OCI-LY7 (cell line): ENCODE measurements at regions not wholly inside any gene's neighbourhood (a gene's known extent, or its start where the extent isn't known, plus 50 kb on each side); places are given as distances from the start of the nearest gene placed in this dataset.
"Not testable (repeated sequence)": the region's sequence is repeated elsewhere in the genome, so short reads cannot be mapped to it uniquely, and the experiment has no call there.

Experiments
- BruUV-seq: library from RNA; stranded (reverse); fragments of 400-500 nt; replicated peaks from 2 replicates; lab custom pipeline; 2021; lab: Mats Ljungman, UMichigan
- CTCF ChIA-PET: fragments of 300-600 bp; sonication (Branson Sonifier 250); formaldehyde crosslinking; loops from one replicate; lab custom pipeline; 2022; ENCODE audit warnings: antibody characterized with exemption; ENCODE audit not compliant: unreplicated experiment; lab: Charles Lee
- POLR2A ChIA-PET: fragments of 300-600 bp; sonication (Branson Sonifier 250); formaldehyde crosslinking; loops from one replicate; lab custom pipeline; 2022; ENCODE audit warnings: antibody characterized with exemption; lab: Charles Lee
- DNase-seq: peaks from one replicate; pipeline ENCODE4 v3.0.0-alpha.2; 2015; ENCODE audit warnings: low spot score
- H2AFZ ChIP-seq: fragments of 200-600 bp; sonication (generic), shearing (Covaris generic); 2 replicates; pipeline ENCODE4 v1.6.1; 2014; ENCODE audit warnings: mild to moderate bottlenecking, antibody characterized with exemption, low read length, moderate library complexity
- H3K27ac ChIP-seq: fragments of 200-600 bp; sonication (generic); 2 replicates; pipeline ENCODE4 v1.5.1; 2014; ENCODE audit warnings: mixed run types, low read depth, mild to moderate bottlenecking, moderate library complexity, low read length, inconsistent platforms; ENCODE audit not compliant: poor library complexity, severe bottlenecking
- H3K36me3 ChIP-seq: fragments of 200-600 bp; sonication (generic); 2 replicates; pipeline ENCODE4 v1.6.1; 2014; ENCODE audit warnings: mild to moderate bottlenecking, antibody characterized with exemption, low read length, moderate library complexity, mixed read lengths; ENCODE audit not compliant: insufficient read depth
- H3K4me1 ChIP-seq: fragments of 200-600 bp; sonication (generic); 2 replicates; pipeline ENCODE4 v1.5.1; 2014; ENCODE audit warnings: mild to moderate bottlenecking, low read length; ENCODE audit not compliant: insufficient read depth, poor library complexity, severe bottlenecking
- H3K4me2 ChIP-seq: fragments of 200-600 bp; sonication (generic); 2 replicates; pipeline ENCODE4 v1.6.1; 2014; ENCODE audit warnings: mild to moderate bottlenecking, low read length
- H3K4me3 ChIP-seq: fragments of 200-600 bp; sonication (generic); 2 replicates; pipeline ENCODE4 v1.5.1; 2014; ENCODE audit warnings: mild to moderate bottlenecking, low read depth, low read length; ENCODE audit not compliant: poor library complexity, severe bottlenecking
- H3K79me2 ChIP-seq: fragments of 200-600 bp; sonication (generic); 2 replicates; pipeline ENCODE4 v1.6.1; 2016; ENCODE audit warnings: low read depth, mild to moderate bottlenecking, low read length, moderate library complexity, mixed read lengths; ENCODE audit not compliant: insufficient read depth
- H3K9me2 ChIP-seq: fragments of 200-600 bp; sonication (generic); 2 replicates; pipeline ENCODE4 v1.6.1; 2016; ENCODE audit warnings: mild to moderate bottlenecking, low read length, mixed read lengths; ENCODE audit not compliant: insufficient read depth
- H3K9me3 ChIP-seq: fragments of 200-600 bp; sonication (generic); 2 replicates; pipeline ENCODE4 v1.6.1; 2014; ENCODE audit warnings: mild to moderate bottlenecking, mixed run types, low read length, mixed read lengths
- H4K20me1 ChIP-seq: fragments of 200-600 bp; sonication (generic); 2 replicates; pipeline ENCODE4 v1.6.1; 2014; ENCODE audit warnings: mild to moderate bottlenecking, antibody characterized with exemption, low read length, moderate library complexity, mixed read lengths; ENCODE audit not compliant: insufficient read depth
- EZH2phosphoT487 ChIP-seq: fragments of 200-600 bp; sonication (generic); IDR thresholded peaks from 2 replicates; pipeline ENCODE4 v1.6.1; 2018; ENCODE audit warnings: low read depth, borderline replicate concordance, mild to moderate bottlenecking, mixed run types, antibody characterized with exemption, low read length, moderate library complexity, mixed read lengths
- intact Hi-C: fragments of 100-400 bp; cut with micrococcal nuclease; formaldehyde crosslinking; loops from one replicate; pipeline ENCODE4 v1.10.0; 2022; ENCODE audit not compliant: unreplicated experiment
- TF ChIP-seq, protein P1 (sequence below): fragments of 200-600 bp; sonication (generic); conservative IDR thresholded peaks from 2 replicates; pipeline ENCODE4 v1.5.1; 2014; ENCODE audit warnings: mild to moderate bottlenecking, antibody characterized with exemption, low read length, moderate library complexity, mixed read lengths

GRCh38 chr18:1779587-1779986, 791.7 kb downstream of the METTL4 start:
- no peak overlapping the region for H3K4me3 ChIP-seq
- BruUV-seq: no TSS peak
- no peaks in the 10 kb centered on the region for H3K36me3 ChIP-seq
- no peak overlapping the region for H3K27ac ChIP-seq
- POLR2A ChIA-PET: no interaction called here
- H3K79me2 ChIP-seq: no peaks in the 10 kb centered on the region
- no peaks in the 10 kb centered on the region for H4K20me1 ChIP-seq
- H2AFZ ChIP-seq: no peak overlapping the region
- DNase-seq: no peak
- no peaks in the 10 kb centered on the region for H3K9me3 ChIP-seq
- intact Hi-C loops: no loop called here
- TF ChIP-seq, protein P1, sequence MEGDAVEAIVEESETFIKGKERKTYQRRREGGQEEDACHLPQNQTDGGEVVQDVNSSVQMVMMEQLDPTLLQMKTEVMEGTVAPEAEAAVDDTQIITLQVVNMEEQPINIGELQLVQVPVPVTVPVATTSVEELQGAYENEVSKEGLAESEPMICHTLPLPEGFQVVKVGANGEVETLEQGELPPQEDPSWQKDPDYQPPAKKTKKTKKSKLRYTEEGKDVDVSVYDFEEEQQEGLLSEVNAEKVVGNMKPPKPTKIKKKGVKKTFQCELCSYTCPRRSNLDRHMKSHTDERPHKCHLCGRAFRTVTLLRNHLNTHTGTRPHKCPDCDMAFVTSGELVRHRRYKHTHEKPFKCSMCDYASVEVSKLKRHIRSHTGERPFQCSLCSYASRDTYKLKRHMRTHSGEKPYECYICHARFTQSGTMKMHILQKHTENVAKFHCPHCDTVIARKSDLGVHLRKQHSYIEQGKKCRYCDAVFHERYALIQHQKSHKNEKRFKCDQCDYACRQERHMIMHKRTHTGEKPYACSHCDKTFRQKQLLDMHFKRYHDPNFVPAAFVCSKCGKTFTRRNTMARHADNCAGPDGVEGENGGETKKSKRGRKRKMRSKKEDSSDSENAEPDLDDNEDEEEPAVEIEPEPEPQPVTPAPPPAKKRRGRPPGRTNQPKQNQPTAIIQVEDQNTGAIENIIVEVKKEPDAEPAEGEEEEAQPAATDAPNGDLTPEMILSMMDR: no peak
- TF ChIP-seq EZH2phosphoT487: no peak
- no peak overlapping the region for H3K4me2 ChIP-seq
- H3K4me1 ChIP-seq: no peaks in the 10 kb centered on the region
- CTCF ChIA-PET: no interaction called here
- no peaks in the 10 kb centered on the region for H3K9me2 ChIP-seq

DNA sequence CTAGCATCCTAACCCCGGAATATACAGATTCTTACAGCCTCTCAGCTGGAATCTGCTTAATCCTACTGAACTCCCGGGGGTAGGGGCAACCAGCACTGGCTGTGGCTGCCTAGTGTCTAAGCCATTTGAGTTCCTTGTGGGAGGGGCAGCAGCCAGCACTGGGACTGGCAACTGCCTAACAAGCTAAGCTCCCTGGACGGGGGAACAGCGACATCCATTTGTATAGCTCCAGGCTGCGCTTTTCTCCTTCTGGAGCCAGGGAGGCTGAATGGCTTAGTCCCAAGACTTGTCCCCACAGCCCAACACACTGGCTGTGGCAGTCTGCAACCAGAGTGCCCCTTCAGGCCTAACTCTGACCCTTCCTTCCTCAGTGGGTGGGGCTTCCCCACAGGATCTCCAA, 787.2 kb downstream of the METTL4 start:
- no peaks in the 10 kb centered on the region for H3K9me2 ChIP-seq
- no peaks in the 10 kb centered on the region for H3K36me3 ChIP-seq
- H3K79me2 ChIP-seq: no peaks in the 10 kb centered on the region
- no TSS peak for BruUV-seq
- intact Hi-C loops: no loop called here
- no peak overlapping the region for H3K4me2 ChIP-seq
- no peak overlapping the region for H2AFZ ChIP-seq
- no peak overlapping the region for H3K27ac ChIP-seq
- no peaks in the 10 kb centered on the region for H4K20me1 ChIP-seq
- H3K9me3 ChIP-seq: no peaks in the 10 kb centered on the region
- H3K4me3 ChIP-seq: no peak overlapping the region
- CTCF ChIA-PET: no interaction called here
- H3K4me1 ChIP-seq: no peaks in the 10 kb centered on the region
- no peak for DNase-seq
- TF ChIP-seq, protein P1: no peak
- no peak for TF ChIP-seq EZH2phosphoT487
- POLR2A ChIA-PET: no interaction called here

DNA sequence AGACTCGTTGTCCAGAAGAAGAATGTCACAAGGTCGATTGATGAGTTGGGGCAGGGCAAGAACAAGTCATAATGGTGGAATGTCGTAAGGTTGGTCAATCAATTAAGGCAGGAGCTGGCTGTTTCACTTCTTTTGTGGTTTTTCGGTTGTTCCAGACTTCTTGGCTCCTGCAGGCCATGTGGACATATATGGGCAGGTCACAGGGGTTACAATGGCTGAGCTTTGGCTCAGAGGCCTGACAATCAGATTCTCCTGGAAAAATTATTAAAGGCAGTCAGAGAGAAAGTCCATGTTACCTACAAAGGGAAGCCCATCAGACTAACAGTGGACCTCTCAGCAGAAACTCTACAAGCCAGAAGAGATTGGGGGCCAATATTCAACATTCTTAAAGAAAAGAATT, 785.3 kb downstream of the METTL4 start:
- H3K4me3 ChIP-seq, H3K4me1 ChIP-seq, H3K4me2 ChIP-seq, H3K9me2 ChIP-seq, DNase-seq, BruUV-seq, intact Hi-C loops, H3K79me2 ChIP-seq, H3K9me3 ChIP-seq, H4K20me1 ChIP-seq, H3K27ac ChIP-seq, H3K36me3 ChIP-seq, CTCF ChIA-PET, H2AFZ ChIP-seq: not testable (repeated sequence)
- POLR2A ChIA-PET: interaction anchor here (1.1 kb wide), 1 partner anchor 10 kb away, joined by 3 read pairs; no protein-coding TSS in a partner anchor
